Brain microvascular endothelial cell (primary cell): ENCODE measurements at regions not wholly inside any gene's neighbourhood (a gene's known extent, or its start where the extent isn't known, plus 50 kb on each side); places are given as distances from the start of the nearest gene placed in this dataset.
"Not testable (repeated sequence)": the region's sequence is repeated elsewhere in the genome, so short reads cannot be mapped to it uniquely, and the experiment has no call there.

ENCODE experiments used
- DNase-seq: peaks from one replicate; pipeline ENCODE4 v3.0.0-alpha.2; 2020
- H3K27ac ChIP-seq: fragments of 250-450 bp; sonication (Bioruptor Pico); 2 replicates; pipeline ENCODE4 v1.5.1; 2020; ENCODE audit warnings: mild to moderate bottlenecking, moderate library complexity
- H3K27me3 ChIP-seq: fragments of 250-450 bp; sonication (Bioruptor Pico); replicated peaks from 2 replicates; pipeline ENCODE4 v1.5.1; 2020; ENCODE audit warnings: mild to moderate bottlenecking
- H3K36me3 ChIP-seq: fragments of 250-450 bp; sonication (Bioruptor Pico); replicated peaks from 2 replicates; pipeline ENCODE4 v1.5.1; 2020; ENCODE audit warnings: mild to moderate bottlenecking
- H3K4me3 ChIP-seq: 2 replicates; pipeline ENCODE4 v1.5.1; 2011; ENCODE audit warnings: low read depth, mild to moderate bottlenecking, control low read depth, low read length, moderate library complexity
- CTCF ChIP-seq: IDR thresholded peaks from 2 replicates; pipeline ENCODE4 v1.5.1; 2011; ENCODE audit warnings: low read depth, mild to moderate bottlenecking, moderate library complexity, low read length, control low read depth, inconsistent platforms; ENCODE audit errors: missing control alignments
- in situ Hi-C: cut with HindIII; loops from 2 replicates; pipeline ENCODE4 v1.10.0; 2017; ENCODE audit warnings: low sequenced_read_pairs, low pct_ligation_motif_present

GRCh38 chr2:101581675-101582299 is 106.9 kb upstream of the RFX8 start:
- Histone ChIP-seq H3K4me3 (no peak overlapping the region), H3K36me3 (no peaks in the 10 kb centered on the region), H3K27me3 (no peaks in the 10 kb centered on the region), H3K27ac (no peak overlapping the region)
- DNase-seq: no peak
- no peak for TF ChIP-seq CTCF
- in situ Hi-C loops: no loop called here

- no peak overlapping the region for H3K27ac ChIP-seq
- no peaks in the 10 kb centered on the region for H3K36me3 ChIP-seq
- in situ Hi-C loops: no loop called here
- DNase-seq: no peak
- no peak for TF ChIP-seq CTCF
- no peak overlapping the region for H3K4me3 ChIP-seq
- no peaks in the 10 kb centered on the region for H3K27me3 ChIP-seq
Observed at GRCh38 chr2:101580528-101580927, 105.6 kb upstream of the RFX8 start.

- DNase-seq: no peak
- TF ChIP-seq CTCF: no peak
- Histone ChIP-seq H3K27ac (no peak overlapping the region), H3K36me3 (no peaks in the 10 kb centered on the region), H3K27me3 (no peaks in the 10 kb centered on the region), H3K4me3 (no peak overlapping the region)
- in situ Hi-C loops: no loop called here
Observed at GRCh38 chr2:101578671-101579070, 103.8 kb upstream of the RFX8 start.

GRCh38 chr2:101578135-101578534 is 103.2 kb upstream of the RFX8 start:
- H3K27me3 ChIP-seq, DNase-seq, H3K4me3 ChIP-seq, in situ Hi-C loops, H3K36me3 ChIP-seq, H3K27ac ChIP-seq: not testable (repeated sequence)

GRCh38 chr2:101577173-101577572 is 102.3 kb upstream of the RFX8 start:
- in situ Hi-C loops: no loop called here
- DNase-seq: no peak
- Histone ChIP-seq H3K4me3 (no peak overlapping the region), H3K27me3 (no peaks in the 10 kb centered on the region), H3K36me3 (no peaks in the 10 kb centered on the region), H3K27ac (no peak overlapping the region)
- TF ChIP-seq CTCF: no peak

- in situ Hi-C loops: no loop called here
Observed at GRCh38 chr2:101574622-101575021, 99.7 kb upstream of the RFX8 start.

More at GRCh38 chr2:101574622-101575021, 99.7 kb upstream of the RFX8 start:
- Histone ChIP-seq H3K27ac (no peak overlapping the region), H3K27me3 (no peaks in the 10 kb centered on the region), H3K4me3 (no peak overlapping the region), H3K36me3 (no peaks in the 10 kb centered on the region)
- DNase-seq: no peak
- TF ChIP-seq CTCF: no peak
